H9 (cell line): ENCODE measurements at regions not wholly inside any gene's neighbourhood (a gene's known extent, or its start where the extent isn't known, plus 50 kb on each side); places are given as distances from the start of the nearest gene placed in this dataset.

Experiments
- DNase-seq: peaks from one replicate; pipeline ENCODE4 v3.0.0-alpha.2; 2017
- H2AFZ ChIP-seq: one replicate; pipeline ENCODE4 v1.6.1; 2013; ENCODE audit warnings: mild to moderate bottlenecking, low read length, control low read depth, moderate library complexity
- H2AK5ac ChIP-seq: 2 replicates; pipeline ENCODE4 v1.6.1; 2013; ENCODE audit warnings: low read length, control low read depth, mixed read lengths; ENCODE audit not compliant: insufficient read length
- H2BK120ac ChIP-seq: one replicate; pipeline ENCODE4 v1.6.1; 2013; ENCODE audit warnings: low read depth, mild to moderate bottlenecking, low read length, control low read depth, inconsistent platforms; ENCODE audit not compliant: poor library complexity, severe bottlenecking
- H2BK12ac ChIP-seq: 2 replicates; pipeline ENCODE4 v1.6.1; 2013; ENCODE audit warnings: low read length, control low read depth, mixed read lengths, low read depth; ENCODE audit not compliant: insufficient read length
- H2BK15ac ChIP-seq: 2 replicates; pipeline ENCODE4 v1.6.1; 2013; ENCODE audit warnings: low read depth, low read length, control low read depth
- H2BK20ac ChIP-seq: one replicate; pipeline ENCODE4 v1.6.1; 2013; ENCODE audit warnings: low read depth, mild to moderate bottlenecking, low read length, control low read depth, inconsistent platforms; ENCODE audit not compliant: poor library complexity, severe bottlenecking
- H2BK5ac ChIP-seq: 2 replicates; pipeline ENCODE4 v1.6.1; 2013; ENCODE audit warnings: low read length, control low read depth, mixed read lengths; ENCODE audit not compliant: insufficient read length
- H3K14ac ChIP-seq: 2 replicates; pipeline ENCODE4 v1.6.1; 2013; ENCODE audit warnings: low read length, control low read depth; ENCODE audit not compliant: insufficient read depth
- H3K18ac ChIP-seq: 2 replicates; pipeline ENCODE4 v1.6.1; 2013; ENCODE audit warnings: low read depth, mild to moderate bottlenecking, mixed read lengths, low read length, control low read depth; ENCODE audit not compliant: insufficient read length
- H3K23ac ChIP-seq: 2 replicates; pipeline ENCODE4 v1.6.1; 2013; ENCODE audit warnings: low read length, control low read depth, mixed read lengths, low read depth; ENCODE audit not compliant: insufficient read length
- H3K23me2 ChIP-seq: 2 replicates; pipeline ENCODE4 v1.6.1; 2013; ENCODE audit warnings: low read depth, mild to moderate bottlenecking, mixed read lengths, low read length, control low read depth; ENCODE audit not compliant: insufficient read length, poor library complexity, severe bottlenecking
- H3K27ac ChIP-seq: 2 replicates; pipeline ENCODE4 v1.5.1; 2013; ENCODE audit warnings: low read length, control low read depth, mixed read lengths, low read depth; ENCODE audit not compliant: insufficient read length
- H3K27me3 ChIP-seq: 2 replicates; pipeline ENCODE4 v1.6.1; 2013; ENCODE audit warnings: low read length, control low read depth, inconsistent platforms; ENCODE audit not compliant: insufficient read depth
- H3K4ac ChIP-seq: 2 replicates; pipeline ENCODE4 v1.6.1; 2013; ENCODE audit warnings: low read depth, mild to moderate bottlenecking, control low read depth, inconsistent platforms, low read length, moderate library complexity
- H3K4me1 ChIP-seq: 2 replicates; pipeline ENCODE4 v1.6.1; 2013; ENCODE audit warnings: low read length, control low read depth, inconsistent platforms; ENCODE audit not compliant: insufficient read depth
- H3K4me2 ChIP-seq: 2 replicates; pipeline ENCODE4 v1.6.1; 2013; ENCODE audit warnings: low read length, control low read depth, mixed read lengths; ENCODE audit not compliant: insufficient read length, insufficient read depth
- H3K56ac ChIP-seq: 2 replicates; pipeline ENCODE4 v1.6.1; 2013; ENCODE audit warnings: low read depth, mild to moderate bottlenecking, mixed read lengths, low read length, control low read depth; ENCODE audit not compliant: insufficient read length
- H3K79me1 ChIP-seq: 2 replicates; pipeline ENCODE4 v1.6.1; 2013; ENCODE audit warnings: low read depth, mild to moderate bottlenecking, moderate library complexity, low read length, control low read depth, inconsistent platforms; ENCODE audit not compliant: insufficient read depth, poor library complexity, severe bottlenecking
- H3K79me2 ChIP-seq: 2 replicates; pipeline ENCODE4 v1.6.1; 2013; ENCODE audit warnings: low read length, control low read depth, inconsistent platforms; ENCODE audit not compliant: insufficient read depth
- H3K9ac ChIP-seq: 2 replicates; pipeline ENCODE4 v1.6.1; 2013; ENCODE audit warnings: low read length, control low read depth, mixed read lengths; ENCODE audit not compliant: insufficient read length; ENCODE audit errors: extremely low read depth
- H3K9me3 ChIP-seq: one replicate; pipeline ENCODE4 v1.6.1; 2013; ENCODE audit warnings: low read depth, low read length, inconsistent platforms; ENCODE audit not compliant: control insufficient read depth
- H3T11ph ChIP-seq: one replicate; pipeline ENCODE4 v1.6.1; 2013; ENCODE audit warnings: mild to moderate bottlenecking, low read length, control low read depth, inconsistent platforms
- H4K20me1 ChIP-seq: one replicate; pipeline ENCODE4 v1.6.1; 2013; ENCODE audit not compliant: control insufficient read depth, insufficient read length, insufficient read depth
- H4K5ac ChIP-seq: 2 replicates; pipeline ENCODE4 v1.6.1; 2013; ENCODE audit warnings: low read depth, mild to moderate bottlenecking, mixed read lengths, low read length, control low read depth; ENCODE audit not compliant: insufficient read length
- H4K8ac ChIP-seq: replicated peaks from 2 replicates; pipeline ENCODE4 v1.6.1; 2013; ENCODE audit warnings: low read length, control low read depth, mixed read lengths, low read depth; ENCODE audit not compliant: insufficient read length
- H4K91ac ChIP-seq: 2 replicates; pipeline ENCODE4 v1.6.1; 2013; ENCODE audit warnings: low read depth, mild to moderate bottlenecking, moderate library complexity, mixed read lengths, low read length, control low read depth; ENCODE audit not compliant: insufficient read length
- H3K27ac Mint-ChIP-seq, 3 experiments: 2 replicates in 2 of 3; 3 replicates in 1 of 3; pipeline ENCODE4 v1.8.0; 2020 to 2021; ENCODE audit warnings: mixed read lengths in 3 of 3, mild to moderate bottlenecking in 1 of 3, moderate library complexity in 1 of 3
- H3K27me3 Mint-ChIP-seq: 2 replicates; pipeline ENCODE4 v1.8.0; 2021; ENCODE audit warnings: low read depth, mild to moderate bottlenecking, moderate library complexity, mixed read lengths
- H3K36me3 Mint-ChIP-seq, 3 experiments: 2 replicates in 2 of 3; 3 replicates in 1 of 3; pipeline ENCODE4 v1.8.0; 2020 to 2021; ENCODE audit warnings: low read depth in 3 of 3, mixed read lengths in 3 of 3; ENCODE audit not compliant: insufficient read depth in 1 of 3
- H3K4me1 Mint-ChIP-seq, 2 experiments: 2 replicates each; pipeline ENCODE4 v1.8.0; 2020; ENCODE audit warnings: mixed read lengths in 2 of 2
- H3K4me3 Mint-ChIP-seq, 2 experiments: 2 replicates in 1 of 2; 3 replicates in 1 of 2; pipeline ENCODE4 v1.8.0; 2020 to 2021; ENCODE audit warnings: mild to moderate bottlenecking in 2 of 2, mixed read lengths in 2 of 2, moderate library complexity in 1 of 2
- H3K9me3 Mint-ChIP-seq, 2 experiments: 2 replicates in 1 of 2; 3 replicates in 1 of 2; pipeline ENCODE4 v1.8.0; 2020; ENCODE audit warnings: mild to moderate bottlenecking in 2 of 2, mixed read lengths in 2 of 2, moderate library complexity in 1 of 2
- CTCF ChIP-seq: fragments of 200-600 bp; sonication (generic); conservative IDR thresholded peaks from 3 replicates; pipeline ENCODE4 v1.8.0; 2021; ENCODE audit warnings: antibody characterized with exemption, mild to moderate bottlenecking

GRCh38 chr2:156731506-156731905 lies 295.3 kb downstream of the GPD2 start:
- Histone ChIP-seq H3K27ac (no peak overlapping the region), H3K27me3 (no peaks in the 10 kb centered on the region), H2BK5ac (no peak overlapping the region), H3K23me2 (no peaks in the 10 kb centered on the region), H3K18ac (no peak overlapping the region), H3K4me2 (no peak overlapping the region), H3K4ac (no peak overlapping the region), H4K8ac (no peak overlapping the region), H2BK20ac (no peak overlapping the region), H2AFZ (no peak overlapping the region), H3K14ac (no peak overlapping the region), H3T11ph (no peak overlapping the region), H2BK15ac (no peak overlapping the region), H4K5ac (no peak overlapping the region), H4K91ac (no peak overlapping the region), H3K56ac (no peak overlapping the region), H3K9ac (no peak overlapping the region), H3K4me1 (no peaks in the 10 kb centered on the region; the same call in 1 of the 2 replicates), H2BK120ac (no peak overlapping the region), H2BK12ac (no peak overlapping the region), H3K9me3 (no peaks in the 10 kb centered on the region), H2AK5ac (no peak overlapping the region), H3K79me1 (no peaks in the 10 kb centered on the region), H4K20me1 (no peaks in the 10 kb centered on the region), H3K79me2 (no peaks in the 10 kb centered on the region), H3K23ac (no peak overlapping the region)
- no peak for TF ChIP-seq CTCF
- H3K27me3 Mint-ChIP-seq = no peaks in the 10 kb centered on the region
- DNase-seq = no peak
- H3K4me1 Mint-ChIP-seq = peaks cover 26 to 28% of the 10 kb centered on the region in 2 experiments
- H3K36me3 Mint-ChIP-seq = no peaks in the 10 kb centered on the region; a peak in 1 of 7 replicates
- H3K9me3 Mint-ChIP-seq = no peaks in the 10 kb centered on the region; a peak in 1 of 5 replicates
- no peak overlapping the region for H3K27ac Mint-ChIP-seq
- no peak overlapping the region for H3K4me3 Mint-ChIP-seq
